HCT116 (cell line): ENCODE measurements at regions not wholly inside any gene's neighbourhood (a gene's known extent, or its start where the extent isn't known, plus 50 kb on each side); places are given as distances from the start of the nearest gene placed in this dataset.

ENCODE experiments used
- ATAC-seq: fragments of 200-7000 bp; cut with Tn5 transposase; 2 replicates; pipeline ENCODE4 v1.9.1; 2020; ENCODE audit warnings: mild to moderate bottlenecking, moderate library complexity
- BruUV-seq: library from RNA; stranded (reverse); fragments of 400-500 nt; replicated peaks from 2 replicates; lab custom pipeline; 2021; lab: Mats Ljungman, UMichigan
- CTCF ChIA-PET: fragments of 300-600 bp; sonication (Branson Sonifier 250); formaldehyde crosslinking; loops from one replicate; lab custom pipeline; 2021; ENCODE audit warnings: antibody characterized with exemption; lab: Charles Lee
- POLR2A ChIA-PET: fragments of 300-600, 350-600 bp; sonication (Branson Sonifier 250); formaldehyde crosslinking; loops from one replicate; lab custom pipeline; 2021; ENCODE audit warnings: antibody characterized with exemption; lab: Charles Lee
- RAD21 ChIA-PET, 2 experiments: fragments of 300-600 bp; sonication (Branson Sonifier 250); formaldehyde crosslinking; loops; one replicate each; lab custom pipeline; 2023; ENCODE audit warnings: low total read pairs in 2 of 2; ENCODE audit not compliant: uncharacterized antibody in 2 of 2, unreplicated experiment in 2 of 2, low non-redundant PET in 1 of 2; lab: Charles Lee
- DNase-seq: peaks from one replicate; pipeline ENCODE4 v3.0.0-alpha.2; 2010; ENCODE audit warnings: low read depth, low spot score
- H2AFZ ChIP-seq: fragments of 200-600 bp; shearing (Covaris generic), sonication (generic); 2 replicates; pipeline ENCODE4 v1.6.1; 2017; ENCODE audit warnings: low read depth, mixed run types, mixed read lengths, antibody characterized with exemption, low read length; ENCODE audit not compliant: poor library complexity, severe bottlenecking
- H3K27ac ChIP-seq: 2 replicates; pipeline ENCODE4 v1.5.1; 2012; ENCODE audit warnings: low read depth, low read length
- H3K27me3 ChIP-seq: fragments of 200-600 bp; sonication (generic); 2 replicates; pipeline ENCODE4 v1.6.1; 2016; ENCODE audit warnings: mixed run types, low read length, mixed read lengths; ENCODE audit not compliant: insufficient read depth
- H3K36me3 ChIP-seq, 2 experiments: fragments of 200-500 bp in 1 of 2; fragments of 200-600 bp in 1 of 2; sonication (Bioruptor generic) in 1 of 2; sonication (generic) in 1 of 2; 2 replicates each; pipeline versions ENCODE4 v1.5.1 to v1.6.1; 2014 to 2016; ENCODE audit warnings: low read length in 2 of 2, inconsistent platforms in 1 of 2, mixed read lengths in 1 of 2, mixed run types in 1 of 2; ENCODE audit not compliant: insufficient read depth in 2 of 2, control insufficient read depth in 1 of 2
- H3K4me1 ChIP-seq, 2 experiments: fragments of 200-600 bp in 1 of 2; sonication (generic) in 1 of 2; 2 replicates each; pipeline versions ENCODE4 v1.5.1 to v1.6.1; 2012 to 2017; ENCODE audit warnings: low read length in 2 of 2, inconsistent platforms in 1 of 2, mild to moderate bottlenecking in 1 of 2, mixed read lengths in 1 of 2, mixed run types in 1 of 2, moderate library complexity in 1 of 2; ENCODE audit not compliant: insufficient read depth in 2 of 2, control insufficient read depth in 1 of 2
- H3K4me2 ChIP-seq: fragments of 200-600 bp; sonication (generic); 2 replicates; pipeline ENCODE4 v1.6.1; 2017; ENCODE audit warnings: mixed run types, low read length, mixed read lengths
- H3K4me3 ChIP-seq, 2 experiments: fragments of 200-600 bp in 1 of 2; sonication (generic) in 1 of 2; replicated peaks in 1 of 2; 2 replicates each; pipeline ENCODE4 v1.5.1; 2011 to 2016; ENCODE audit warnings: low read length in 2 of 2, control low read depth in 1 of 2, low read depth in 1 of 2, mild to moderate bottlenecking in 1 of 2, mixed read lengths in 1 of 2, mixed run types in 1 of 2
- H3K79me2 ChIP-seq: fragments of 200-600 bp; sonication (generic); 2 replicates; pipeline ENCODE4 v1.6.1; 2017; ENCODE audit warnings: mild to moderate bottlenecking, mixed run types, low read length, moderate library complexity, mixed read lengths; ENCODE audit not compliant: insufficient read depth
- H3K9ac ChIP-seq: fragments of 200-600 bp; sonication (generic); 2 replicates; pipeline ENCODE4 v1.6.1; 2016; ENCODE audit warnings: low read length, mixed read lengths
- H3K9me2 ChIP-seq: fragments of 200-600 bp; sonication (generic), shearing (Covaris generic); 2 replicates; pipeline ENCODE4 v1.6.1; 2017; ENCODE audit warnings: mixed run types, mild to moderate bottlenecking, moderate library complexity; ENCODE audit not compliant: insufficient read depth
- H3K9me3 ChIP-seq, 2 experiments: fragments of 200-500 bp in 1 of 2; fragments of 200-600 bp in 1 of 2; sonication (Bioruptor generic) in 1 of 2; sonication (generic) in 1 of 2; 2 replicates each; pipeline ENCODE4 v1.6.1; 2014 to 2017; ENCODE audit warnings: low read length in 2 of 2, mixed read lengths in 2 of 2, inconsistent platforms in 1 of 2, low read depth in 1 of 2, mild to moderate bottlenecking in 1 of 2, mixed run types in 1 of 2, moderate library complexity in 1 of 2; ENCODE audit not compliant: control insufficient read depth in 1 of 2, insufficient read depth in 1 of 2
- H4K20me1 ChIP-seq: fragments of 200-600 bp; sonication (generic), shearing (Covaris generic); 2 replicates; pipeline ENCODE4 v1.6.1; 2017; ENCODE audit warnings: mixed run types, mild to moderate bottlenecking, moderate library complexity; ENCODE audit not compliant: insufficient read depth
- ELF1 ChIP-seq: IDR thresholded peaks from 2 replicates; pipeline ENCODE4 v1.6.1; 2012; ENCODE audit warnings: low read depth, borderline replicate concordance
- EZH2phosphoT487 ChIP-seq: fragments of 200-600 bp; IDR thresholded peaks from 2 replicates; pipeline ENCODE4 v1.6.1; 2018; ENCODE audit warnings: antibody characterized with exemption, borderline replicate concordance
- JUND ChIP-seq: IDR thresholded peaks from 2 replicates; pipeline ENCODE4 v1.6.1; 2012
- POLR2AphosphoS5 ChIP-seq: IDR thresholded peaks from 2 replicates; pipeline ENCODE4 v1.6.1; 2011; ENCODE audit warnings: mild to moderate bottlenecking, low read depth, low read length, moderate library complexity
- SP1 ChIP-seq: IDR thresholded peaks from 2 replicates; pipeline ENCODE4 v1.6.1; 2012; ENCODE audit warnings: low read depth
- TCF7L2 ChIP-seq: IDR thresholded peaks from 2 replicates; pipeline ENCODE4 v1.7.0; 2011; ENCODE audit warnings: borderline replicate concordance, inconsistent platforms; ENCODE audit not compliant: insufficient read depth, insufficient read length; ENCODE audit errors: extremely low read depth
- ZBTB33 ChIP-seq: IDR thresholded peaks from 2 replicates; pipeline ENCODE4 v1.6.1; 2011; ENCODE audit warnings: mild to moderate bottlenecking, low read length, moderate library complexity; ENCODE audit not compliant: insufficient replicate concordance; ENCODE audit errors: extremely low read depth
- intact Hi-C: fragments of 100-400 bp; cut with micrococcal nuclease; formaldehyde crosslinking; loops from 2 replicates; pipeline ENCODE4 v1.10.0; 2022
- TF ChIP-seq, protein P1 (sequence below): IDR thresholded peaks from 2 replicates; pipeline ENCODE4 v1.6.1; 2012
- TF ChIP-seq, protein P2 (sequence below): IDR thresholded peaks from 2 replicates; pipeline ENCODE4 v1.6.1; 2012; ENCODE audit warnings: low read depth

DNA sequence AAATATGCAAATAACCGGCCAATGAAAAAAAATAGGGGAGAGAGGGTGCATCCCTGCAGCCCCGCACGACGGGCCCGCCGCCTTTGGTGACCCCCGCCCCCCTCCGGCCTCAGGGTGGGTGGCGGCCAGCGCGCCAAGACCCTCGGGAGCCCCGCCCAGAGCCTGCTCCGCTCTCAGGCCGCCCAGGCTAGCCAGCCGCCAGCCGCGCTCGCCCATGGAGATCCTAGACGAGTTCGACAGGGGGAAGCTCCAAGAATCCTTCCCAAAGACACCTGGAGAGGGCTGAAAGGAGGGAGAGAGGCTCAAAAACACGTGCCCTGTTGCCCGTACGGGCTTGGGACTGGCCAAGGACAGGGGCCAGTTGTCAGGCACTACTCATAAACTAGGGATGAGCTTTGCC is 434.0 kb downstream of the NR2F2 start:
- ChIA-PET POLR2A (no interaction called here), CTCF (no interaction called here), RAD21 (no interaction called here)
- DNase-seq (no peak), ATAC-seq (no peak)
- Histone ChIP-seq H3K4me1 (no peaks in the 10 kb centered on the region), H3K4me3 (no peak overlapping the region), H3K9ac (no peak overlapping the region), H3K36me3 (no peaks in the 10 kb centered on the region), H3K27me3 (peaks cover 14% of the 10 kb centered on the region), H2AFZ (no peak overlapping the region), H3K27ac (no peak overlapping the region), H3K79me2 (no peaks in the 10 kb centered on the region), H4K20me1 (no peaks in the 10 kb centered on the region), H3K4me2 (no peak overlapping the region), H3K9me2 (no peaks in the 10 kb centered on the region), H3K9me3 (no peaks in the 10 kb centered on the region)
- no TSS peak for BruUV-seq
- TF ChIP-seq ZBTB33, result no peak
- TF ChIP-seq POLR2AphosphoS5, result no peak
- TF ChIP-seq, protein P1, sequence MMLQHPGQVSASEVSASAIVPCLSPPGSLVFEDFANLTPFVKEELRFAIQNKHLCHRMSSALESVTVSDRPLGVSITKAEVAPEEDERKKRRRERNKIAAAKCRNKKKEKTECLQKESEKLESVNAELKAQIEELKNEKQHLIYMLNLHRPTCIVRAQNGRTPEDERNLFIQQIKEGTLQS, result no peak
- no peak for TF ChIP-seq ELF1
- TF ChIP-seq, protein P2, sequence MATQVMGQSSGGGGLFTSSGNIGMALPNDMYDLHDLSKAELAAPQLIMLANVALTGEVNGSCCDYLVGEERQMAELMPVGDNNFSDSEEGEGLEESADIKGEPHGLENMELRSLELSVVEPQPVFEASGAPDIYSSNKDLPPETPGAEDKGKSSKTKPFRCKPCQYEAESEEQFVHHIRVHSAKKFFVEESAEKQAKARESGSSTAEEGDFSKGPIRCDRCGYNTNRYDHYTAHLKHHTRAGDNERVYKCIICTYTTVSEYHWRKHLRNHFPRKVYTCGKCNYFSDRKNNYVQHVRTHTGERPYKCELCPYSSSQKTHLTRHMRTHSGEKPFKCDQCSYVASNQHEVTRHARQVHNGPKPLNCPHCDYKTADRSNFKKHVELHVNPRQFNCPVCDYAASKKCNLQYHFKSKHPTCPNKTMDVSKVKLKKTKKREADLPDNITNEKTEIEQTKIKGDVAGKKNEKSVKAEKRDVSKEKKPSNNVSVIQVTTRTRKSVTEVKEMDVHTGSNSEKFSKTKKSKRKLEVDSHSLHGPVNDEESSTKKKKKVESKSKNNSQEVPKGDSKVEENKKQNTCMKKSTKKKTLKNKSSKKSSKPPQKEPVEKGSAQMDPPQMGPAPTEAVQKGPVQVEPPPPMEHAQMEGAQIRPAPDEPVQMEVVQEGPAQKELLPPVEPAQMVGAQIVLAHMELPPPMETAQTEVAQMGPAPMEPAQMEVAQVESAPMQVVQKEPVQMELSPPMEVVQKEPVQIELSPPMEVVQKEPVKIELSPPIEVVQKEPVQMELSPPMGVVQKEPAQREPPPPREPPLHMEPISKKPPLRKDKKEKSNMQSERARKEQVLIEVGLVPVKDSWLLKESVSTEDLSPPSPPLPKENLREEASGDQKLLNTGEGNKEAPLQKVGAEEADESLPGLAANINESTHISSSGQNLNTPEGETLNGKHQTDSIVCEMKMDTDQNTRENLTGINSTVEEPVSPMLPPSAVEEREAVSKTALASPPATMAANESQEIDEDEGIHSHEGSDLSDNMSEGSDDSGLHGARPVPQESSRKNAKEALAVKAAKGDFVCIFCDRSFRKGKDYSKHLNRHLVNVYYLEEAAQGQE, result no peak
- TF ChIP-seq TCF7L2, result no peak
- no peak for TF ChIP-seq JUND
- no peak for TF ChIP-seq EZH2phosphoT487
- TF ChIP-seq SP1, result no peak
- intact Hi-C loops, result no loop called here
